ENCODE measurements at regions not wholly inside any gene's neighbourhood (a gene's known extent, or its start where the extent isn't known, plus 50 kb on each side); places are given as distances from the start of the nearest gene placed in this dataset.

GRCh38 chr15:62816342-62817069 lies 226.0 kb upstream of the TPM1 start:
- TF ChIP-seq EP300 (IDR thresholded peaks at IDR 0.05; ENCODE audit: borderline replicate concordance) (no peak), RAD21 (IDR thresholded peaks at IDR 0.05; ENCODE audit: low read depth) (no peak), ZBTB7A (IDR thresholded peaks at IDR 0.05; ENCODE audit: low read depth) (no peak), MAX (IDR thresholded peaks at IDR 0.05) (no peak)
